Central memory CD8-positive, alpha-beta T cell (primary cell): ENCODE measurements at regions not wholly inside any gene's neighbourhood (a gene's known extent, or its start where the extent isn't known, plus 50 kb on each side); places are given as distances from the start of the nearest gene placed in this dataset.

Source experiments
- ATAC-seq: fragments of 150-1000 bp; cut with Tn5 transposase; replicated peaks from 2 replicates; pipeline ENCODE4 v1.10.0; 2022; ENCODE audit warnings: mild to moderate bottlenecking, moderate FRiP score, moderate number of reproducible peaks; ENCODE audit not compliant: poor library complexity, severe bottlenecking; ENCODE audit errors: extremely low read depth
- DNase-seq, 2 donors: peaks; one replicate each; pipeline ENCODE4 v3.0.0; 2021; ENCODE audit warnings: low spot score in 2 of 2
- H3K27ac Mint-ChIP-seq: one replicate; pipeline ENCODE4 v1.8.0; 2022; ENCODE audit warnings: low read depth, mild to moderate bottlenecking, moderate library complexity, mixed read lengths
- H3K27me3 Mint-ChIP-seq: one replicate; pipeline ENCODE4 v1.8.0; 2022; ENCODE audit warnings: mixed read lengths
- H3K36me3 Mint-ChIP-seq: one replicate; pipeline ENCODE4 v1.8.0; 2022; ENCODE audit warnings: mild to moderate bottlenecking, moderate library complexity, mixed read lengths; ENCODE audit not compliant: insufficient read depth
- H3K4me1 Mint-ChIP-seq: one replicate; pipeline ENCODE4 v1.8.0; 2022; ENCODE audit warnings: mixed read lengths
- H3K4me3 Mint-ChIP-seq: one replicate; pipeline ENCODE4 v1.8.0; 2022; ENCODE audit warnings: mild to moderate bottlenecking, moderate library complexity, mixed read lengths
- H3K9me3 Mint-ChIP-seq: one replicate; pipeline ENCODE4 v1.8.0; 2022; ENCODE audit warnings: mixed read lengths

DNA sequence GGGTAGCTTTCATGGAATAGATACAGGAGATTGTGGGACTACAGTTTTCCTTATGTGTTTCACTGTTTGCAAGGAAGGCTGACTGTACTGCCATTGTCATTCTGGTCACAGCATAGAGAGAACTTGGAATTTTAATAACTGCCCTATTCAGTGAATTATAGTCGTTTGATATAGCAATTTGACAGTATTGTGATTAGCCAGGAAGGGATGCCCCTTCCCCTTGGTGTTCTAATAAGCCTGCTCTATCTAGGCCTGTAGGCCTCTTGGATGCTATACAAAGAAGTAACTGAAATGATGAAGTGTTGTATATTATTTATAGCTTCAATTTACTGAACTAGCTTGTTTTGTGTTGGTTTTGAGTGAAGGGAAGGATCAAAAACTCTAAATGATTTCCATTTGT is 528.6 kb upstream of the CDH2 start:
- peaks cover 9% of the 10 kb centered on the region for H3K9me3 Mint-ChIP-seq
- no peak overlapping the region for H3K27ac Mint-ChIP-seq
- H3K27me3 Mint-ChIP-seq: no peaks in the 10 kb centered on the region
- DNase-seq: no peak
- ATAC-seq: no peak
- no peak overlapping the region for H3K4me3 Mint-ChIP-seq
- no peaks in the 10 kb centered on the region for H3K36me3 Mint-ChIP-seq
- H3K4me1 Mint-ChIP-seq: no peaks in the 10 kb centered on the region

DNA sequence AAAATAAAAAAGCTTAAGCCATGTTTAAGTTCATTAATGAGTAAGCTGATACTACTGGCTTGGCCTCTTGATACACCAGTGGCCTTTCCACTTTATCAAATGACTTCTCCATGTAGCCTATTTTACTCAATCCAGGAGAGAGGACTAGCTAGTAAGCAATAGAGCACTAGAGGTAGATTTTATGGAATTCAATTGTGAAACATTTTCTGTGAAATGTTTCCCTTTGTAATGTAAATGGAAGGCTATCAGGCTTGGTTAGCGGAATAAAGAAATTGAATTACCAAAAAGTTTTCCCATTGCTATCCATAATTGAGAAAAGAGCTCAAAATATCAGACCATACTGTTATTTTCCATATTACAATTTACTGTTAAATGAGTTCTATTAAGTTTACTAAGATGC is 515.4 kb upstream of the CDH2 start:
- no peaks in the 10 kb centered on the region for H3K4me1 Mint-ChIP-seq
- DNase-seq: no peak
- no peak for ATAC-seq
- no peaks in the 10 kb centered on the region for H3K27me3 Mint-ChIP-seq
- H3K27ac Mint-ChIP-seq: no peak overlapping the region
- no peak overlapping the region for H3K4me3 Mint-ChIP-seq
- peaks cover 18% of the 10 kb centered on the region for H3K9me3 Mint-ChIP-seq
- H3K36me3 Mint-ChIP-seq: peaks cover 4% of the 10 kb centered on the region

- no peaks in the 10 kb centered on the region for H3K27me3 Mint-ChIP-seq
- DNase-seq (no peak), ATAC-seq (no peak)
- peaks cover 15% of the 10 kb centered on the region for H3K9me3 Mint-ChIP-seq
- H3K27ac Mint-ChIP-seq: no peak overlapping the region
- no peaks in the 10 kb centered on the region for H3K4me1 Mint-ChIP-seq
- no peak overlapping the region for H3K4me3 Mint-ChIP-seq
- H3K36me3 Mint-ChIP-seq: peaks cover 4% of the 10 kb centered on the region
These were observed 514.5 kb upstream of the CDH2 start for GRCh38 chr18:28691496-28691840.

- Mint-ChIP-seq H3K9me3 (peaks cover 15% of the 10 kb centered on the region), H3K36me3 (peaks cover 4% of the 10 kb centered on the region), H3K27ac (no peak overlapping the region), H3K4me1 (no peaks in the 10 kb centered on the region), H3K4me3 (no peak overlapping the region), H3K27me3 (no peaks in the 10 kb centered on the region)
- DNase-seq (no peak), ATAC-seq (no peak)
These were observed 514.0 kb upstream of the CDH2 start for GRCh38 chr18:28690836-28691495.

DNA sequence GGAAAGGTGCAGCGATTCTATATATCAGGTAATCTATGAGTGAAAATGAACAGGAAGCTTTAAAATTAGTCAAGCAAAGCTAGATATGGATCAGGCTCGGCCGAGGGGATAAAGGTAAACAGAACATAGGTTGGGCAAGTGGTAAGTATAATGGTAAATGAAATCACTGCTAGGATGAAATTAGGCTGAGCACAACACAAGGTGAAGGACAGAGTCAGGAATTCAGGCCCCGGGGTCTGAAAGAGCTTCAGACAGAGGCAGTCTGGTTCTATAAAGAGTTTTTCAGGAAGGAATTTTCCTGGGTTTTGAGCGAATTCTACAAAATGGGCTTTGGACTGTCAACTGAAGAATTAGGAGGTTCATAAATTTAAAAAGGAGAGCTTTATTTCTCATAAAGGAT is 513.2 kb upstream of the CDH2 start:
- Mint-ChIP-seq H3K9me3 (peaks cover 9% of the 10 kb centered on the region), H3K36me3 (peaks cover 4% of the 10 kb centered on the region), H3K4me1 (no peaks in the 10 kb centered on the region), H3K27me3 (no peaks in the 10 kb centered on the region), H3K4me3 (no peak overlapping the region), H3K27ac (no peak overlapping the region)
- no peak for ATAC-seq
- no peak for DNase-seq

GRCh38 chr18:28689588-28689987 is 512.7 kb upstream of the CDH2 start:
- Mint-ChIP-seq H3K27ac (no peak overlapping the region), H3K4me3 (no peak overlapping the region)
- no peak for ATAC-seq

DNA sequence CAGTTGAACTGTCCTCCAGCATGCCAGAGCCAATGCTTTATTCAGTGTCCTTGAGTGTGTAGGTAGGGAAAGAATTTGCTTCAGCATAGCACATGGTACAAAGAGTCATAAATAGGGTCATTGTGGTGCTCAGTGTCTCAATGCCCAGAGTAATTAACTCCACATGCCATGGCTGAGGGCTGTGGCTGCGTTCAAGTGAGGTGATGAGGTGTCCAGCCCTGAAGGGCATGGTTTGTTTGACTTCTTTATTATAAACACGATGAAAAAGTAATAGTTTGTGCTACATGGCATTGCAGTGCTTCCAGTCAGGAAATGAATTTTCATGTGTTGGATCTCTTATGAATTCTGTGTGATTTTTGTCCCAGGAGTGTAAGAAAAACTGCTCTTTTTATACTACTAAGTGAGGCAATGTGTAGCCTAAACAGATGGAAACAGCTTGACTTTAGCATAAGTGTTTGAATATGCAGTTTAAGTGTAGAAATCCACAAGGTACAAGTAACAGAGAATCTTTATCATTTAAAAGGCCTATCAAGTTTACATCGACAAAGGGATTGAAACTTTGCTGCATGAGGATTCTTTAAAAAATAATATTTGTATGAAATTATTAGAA is 507.9 kb upstream of the CDH2 start:
- H3K36me3 Mint-ChIP-seq: peaks cover 1% of the 10 kb centered on the region
- no peaks in the 10 kb centered on the region for H3K27me3 Mint-ChIP-seq
- no peak overlapping the region for H3K27ac Mint-ChIP-seq
- no peaks in the 10 kb centered on the region for H3K9me3 Mint-ChIP-seq
- no peak for DNase-seq
- no peaks in the 10 kb centered on the region for H3K4me1 Mint-ChIP-seq
- no peak for ATAC-seq
- no peak overlapping the region for H3K4me3 Mint-ChIP-seq

More at GRCh38 chr18:28689588-28689987, 512.7 kb upstream of the CDH2 start:
- Mint-ChIP-seq H3K4me1 (no peaks in the 10 kb centered on the region), H3K27me3 (no peaks in the 10 kb centered on the region), H3K9me3 (peaks cover 7% of the 10 kb centered on the region), H3K36me3 (peaks cover 4% of the 10 kb centered on the region)
- DNase-seq: no peak

DNA sequence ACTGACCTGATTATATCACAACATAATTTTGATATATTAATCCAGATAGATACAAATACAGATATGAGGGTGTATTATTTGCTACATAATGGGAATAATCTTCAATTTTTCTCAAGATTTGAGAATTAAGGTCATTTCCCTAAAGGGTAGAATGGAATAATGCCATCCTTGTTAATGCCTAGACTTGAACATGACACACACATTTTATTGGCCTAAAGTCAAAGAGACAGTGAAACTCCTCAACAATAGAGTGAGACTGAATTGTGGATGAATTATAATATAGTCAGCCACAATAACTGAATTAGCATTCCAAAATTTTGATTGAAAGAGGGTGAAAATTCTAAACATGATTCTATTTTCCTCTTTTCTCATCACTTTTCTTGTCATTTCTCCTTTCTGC is 506.0 kb upstream of the CDH2 start:
- Mint-ChIP-seq H3K27ac (no peak overlapping the region), H3K4me1 (no peaks in the 10 kb centered on the region), H3K4me3 (no peak overlapping the region), H3K36me3 (peaks cover 1% of the 10 kb centered on the region), H3K27me3 (no peaks in the 10 kb centered on the region), H3K9me3 (no peaks in the 10 kb centered on the region)
- DNase-seq: no peak
- no peak for ATAC-seq

DNA sequence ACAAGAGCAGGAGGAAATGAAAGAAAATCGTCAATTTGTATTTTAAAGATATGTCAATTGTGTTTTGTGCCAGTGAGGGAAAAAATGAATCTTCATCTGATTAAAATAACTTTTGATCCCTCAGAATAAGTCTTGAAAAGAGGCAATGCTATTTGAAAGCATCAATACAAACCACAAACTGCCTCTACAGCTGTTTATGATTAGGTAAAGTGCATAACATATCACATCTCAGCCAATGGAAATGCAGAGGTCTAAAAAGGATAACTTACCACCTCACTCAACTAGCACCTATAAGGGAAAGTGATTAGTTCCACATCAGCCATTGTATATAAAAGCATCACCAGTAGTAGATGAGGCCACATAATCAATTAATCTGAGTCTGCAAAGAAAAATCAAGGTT is 492.2 kb upstream of the CDH2 start:
- H3K27ac Mint-ChIP-seq: no peak overlapping the region
- ATAC-seq: no peak
- H3K36me3 Mint-ChIP-seq: no peaks in the 10 kb centered on the region
- peaks cover 15% of the 10 kb centered on the region for H3K9me3 Mint-ChIP-seq
- H3K4me3 Mint-ChIP-seq: no peak overlapping the region
- no peaks in the 10 kb centered on the region for H3K4me1 Mint-ChIP-seq
- no peaks in the 10 kb centered on the region for H3K27me3 Mint-ChIP-seq
- no peak for DNase-seq

DNA sequence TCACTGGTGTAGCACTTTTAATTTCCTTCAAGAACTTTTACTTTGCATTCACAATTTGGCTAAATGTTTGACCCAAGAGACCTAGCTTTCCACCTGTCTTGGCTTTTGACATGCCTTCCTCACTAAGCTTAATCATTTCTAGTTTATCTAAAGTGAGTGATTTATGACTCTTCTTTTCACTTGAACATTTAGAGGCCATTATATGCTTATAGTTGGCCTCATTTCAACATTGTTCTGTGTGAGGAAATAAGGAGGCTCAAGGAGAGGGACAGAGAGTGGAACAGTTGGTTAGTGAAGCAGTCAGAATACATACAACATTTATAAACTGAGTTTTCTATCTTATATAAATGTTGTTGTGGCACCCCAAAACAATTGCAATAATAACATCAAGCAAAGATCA is 489.3 kb upstream of the CDH2 start:
- no peaks in the 10 kb centered on the region for H3K4me1 Mint-ChIP-seq
- no peak overlapping the region for H3K27ac Mint-ChIP-seq
- no peak overlapping the region for H3K4me3 Mint-ChIP-seq
- H3K27me3 Mint-ChIP-seq: no peaks in the 10 kb centered on the region
- peaks cover 6% of the 10 kb centered on the region for H3K9me3 Mint-ChIP-seq
- no peak for ATAC-seq
- no peak for DNase-seq
- H3K36me3 Mint-ChIP-seq: no peaks in the 10 kb centered on the region

DNA sequence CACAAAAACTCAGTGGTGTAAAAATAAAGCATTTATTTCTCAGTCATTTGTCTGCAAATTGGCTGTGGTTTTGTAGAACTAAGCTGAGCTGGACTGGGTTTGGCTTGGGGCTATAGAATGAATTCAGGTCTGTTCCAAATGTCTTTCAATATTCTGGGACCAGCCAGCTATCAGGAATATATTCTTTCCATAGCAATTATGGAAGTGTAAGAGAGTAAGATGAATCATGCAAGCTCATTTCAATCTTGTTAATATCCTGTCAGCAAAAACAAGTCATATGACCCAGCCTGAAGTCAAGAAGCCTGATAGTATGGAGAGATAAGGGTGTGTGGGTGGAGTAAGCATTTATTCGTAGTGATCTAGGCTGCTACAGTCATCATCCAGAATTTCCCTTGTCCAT is 481.0 kb upstream of the CDH2 start:
- Mint-ChIP-seq H3K9me3 (peaks cover 7% of the 10 kb centered on the region), H3K4me1 (no peaks in the 10 kb centered on the region), H3K36me3 (no peaks in the 10 kb centered on the region), H3K27ac (no peak overlapping the region), H3K4me3 (no peak overlapping the region), H3K27me3 (no peaks in the 10 kb centered on the region)
- no peak for DNase-seq
- no peak for ATAC-seq

DNA sequence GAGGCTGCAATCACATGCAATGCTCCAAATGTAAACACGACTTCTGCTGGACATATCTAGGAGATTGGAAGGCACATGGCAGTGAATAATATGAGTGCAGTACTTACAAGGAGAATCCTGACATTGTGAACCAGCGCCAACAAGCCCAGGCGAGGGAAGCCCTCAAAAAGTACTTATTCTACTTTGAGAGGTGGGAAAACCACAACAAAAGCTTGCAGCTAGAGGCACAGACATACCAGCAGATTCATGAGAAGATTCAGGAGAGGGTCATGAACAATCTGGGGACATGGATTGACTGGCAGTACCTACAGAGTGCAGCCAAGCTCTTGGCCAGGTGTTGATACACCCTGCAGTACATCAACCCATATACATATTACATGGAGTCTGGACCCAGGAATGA is 475.7 kb upstream of the CDH2 start:
- H3K36me3 Mint-ChIP-seq: no peaks in the 10 kb centered on the region
- peaks cover 12% of the 10 kb centered on the region for H3K9me3 Mint-ChIP-seq
- no peak overlapping the region for H3K4me3 Mint-ChIP-seq
- ATAC-seq (no peak), DNase-seq (no peak)
- H3K27ac Mint-ChIP-seq: no peak overlapping the region
- H3K27me3 Mint-ChIP-seq: no peaks in the 10 kb centered on the region
- H3K4me1 Mint-ChIP-seq: no peaks in the 10 kb centered on the region

GRCh38 chr18:28651298-28651697 is 474.4 kb upstream of the CDH2 start:
- Mint-ChIP-seq H3K36me3 (no peaks in the 10 kb centered on the region), H3K27me3 (no peaks in the 10 kb centered on the region), H3K27ac (no peak overlapping the region), H3K4me1 (no peaks in the 10 kb centered on the region), H3K4me3 (no peak overlapping the region), H3K9me3 (peaks cover 12% of the 10 kb centered on the region)
- DNase-seq (no peak), ATAC-seq (no peak)
